CD4-positive, alpha-beta T cell treated with Interleukin-4 for 4 hours (primary cell): ENCODE measurements at regions not wholly inside any gene's neighbourhood (a gene's known extent, or its start where the extent isn't known, plus 50 kb on each side); places are given as distances from the start of the nearest gene placed in this dataset.
"Not testable (repeated sequence)": the region's sequence is repeated elsewhere in the genome, so short reads cannot be mapped to it uniquely, and the experiment has no call there.

ENCODE experiments used
- DNase-seq: peaks from one replicate; pipeline ENCODE4 v3.0.0-alpha.2; 2020

DNA sequence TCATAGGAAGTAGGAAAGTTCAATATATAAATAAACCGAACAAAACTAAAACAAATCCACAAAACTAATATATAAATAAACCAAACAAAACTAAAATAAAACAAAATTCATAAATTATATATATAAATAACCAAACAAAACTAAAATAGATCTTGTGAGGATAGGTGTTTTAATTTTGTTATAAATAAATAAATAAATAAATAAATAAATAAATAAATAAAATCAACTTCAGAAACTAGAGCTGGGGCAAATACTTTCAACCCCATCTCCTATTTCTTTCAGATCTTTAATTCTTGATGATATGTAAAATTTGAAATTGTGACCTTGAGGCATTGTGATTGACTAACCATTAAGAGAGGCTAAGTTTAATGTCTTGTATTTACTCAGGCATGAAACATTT is 416.1 kb downstream of the SAMD5 start:
- DNase-seq = no peak

DNA sequence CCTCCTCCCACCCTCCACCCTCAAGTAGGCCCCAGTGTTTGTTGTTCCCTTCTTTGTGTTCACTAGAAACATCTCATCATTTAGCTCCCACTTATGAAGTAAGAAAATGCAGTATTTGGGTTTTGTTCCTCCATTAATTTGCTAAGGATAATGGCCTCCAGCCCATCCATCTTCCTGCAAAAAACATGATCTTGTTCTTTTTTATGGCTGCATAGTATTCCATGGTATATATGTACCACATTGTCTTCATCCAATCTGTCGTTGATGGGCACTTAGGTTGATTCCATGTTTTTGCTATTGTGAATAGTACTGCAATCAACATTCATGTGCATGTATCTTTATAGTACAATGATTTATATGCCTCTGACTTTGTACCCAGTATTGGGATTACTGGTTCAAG is 416.8 kb upstream of the SASH1 start:
- DNase-seq = no peak

DNA sequence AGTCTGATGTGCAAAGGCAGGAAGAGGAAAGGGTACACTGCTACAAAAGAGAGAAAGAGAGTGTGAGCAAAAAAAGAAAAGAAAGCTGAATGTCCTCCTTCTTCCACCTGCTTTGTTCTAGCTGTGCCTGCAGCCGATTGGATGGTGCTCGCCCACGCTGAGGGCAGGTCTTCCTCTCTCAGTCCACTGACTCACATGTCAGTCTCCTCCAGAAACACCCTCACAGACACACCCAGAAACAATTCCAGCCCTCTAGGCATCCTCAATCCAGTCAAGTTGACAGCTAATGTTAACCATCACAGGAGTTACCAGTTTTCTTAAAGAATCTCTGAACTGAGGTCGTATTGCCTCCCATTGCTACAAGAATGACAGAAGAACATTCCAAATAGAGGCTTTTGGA is 411.9 kb upstream of the SASH1 start:
- DNase-seq = no peak

DNA sequence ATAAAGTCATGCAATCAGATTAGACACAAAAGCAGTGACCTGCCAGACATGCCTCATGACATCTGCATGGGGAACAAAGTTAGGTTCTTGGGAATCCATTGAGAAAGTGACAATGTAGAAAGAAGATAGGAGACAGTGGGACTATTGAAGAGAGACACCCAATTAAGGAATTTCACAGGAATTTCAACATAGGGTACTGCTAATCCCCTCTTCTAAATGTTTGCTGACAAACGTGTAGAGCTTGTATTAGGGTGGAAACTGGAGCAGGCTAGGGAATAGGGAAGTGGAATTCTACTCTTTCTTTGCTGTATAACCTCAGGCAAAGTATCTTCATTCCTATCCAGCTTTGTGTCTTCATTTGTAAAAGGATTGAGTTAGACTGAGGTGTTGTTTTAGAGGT is 409.4 kb upstream of the SASH1 start:
- no peak for DNase-seq

DNA sequence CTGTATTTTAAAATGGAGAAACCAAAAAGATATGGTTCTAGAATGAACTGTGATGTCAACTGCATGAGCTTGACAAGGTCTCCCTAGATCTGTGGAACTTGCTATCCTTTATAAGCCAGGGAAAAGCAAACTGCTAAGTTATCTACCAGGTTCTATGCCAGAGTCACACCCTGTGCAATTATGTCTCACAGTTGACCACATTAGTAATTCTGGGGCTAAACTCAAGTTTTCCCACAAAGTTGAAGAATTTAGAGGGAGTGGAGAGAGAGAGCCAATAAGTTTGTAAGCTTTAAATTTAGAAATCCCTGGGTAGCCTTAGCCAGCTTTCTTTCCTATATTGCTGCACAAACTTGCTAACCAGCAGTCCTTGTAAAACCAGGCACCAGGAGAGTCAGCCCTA is 407.0 kb upstream of the SASH1 start:
- no peak for DNase-seq

GRCh38 chr6:147936703-147937470 is 405.8 kb upstream of the SASH1 start:
- DNase-seq = no peak

GRCh38 chr6:147941143-147941542 is 401.5 kb upstream of the SASH1 start:
- no peak for DNase-seq

DNA sequence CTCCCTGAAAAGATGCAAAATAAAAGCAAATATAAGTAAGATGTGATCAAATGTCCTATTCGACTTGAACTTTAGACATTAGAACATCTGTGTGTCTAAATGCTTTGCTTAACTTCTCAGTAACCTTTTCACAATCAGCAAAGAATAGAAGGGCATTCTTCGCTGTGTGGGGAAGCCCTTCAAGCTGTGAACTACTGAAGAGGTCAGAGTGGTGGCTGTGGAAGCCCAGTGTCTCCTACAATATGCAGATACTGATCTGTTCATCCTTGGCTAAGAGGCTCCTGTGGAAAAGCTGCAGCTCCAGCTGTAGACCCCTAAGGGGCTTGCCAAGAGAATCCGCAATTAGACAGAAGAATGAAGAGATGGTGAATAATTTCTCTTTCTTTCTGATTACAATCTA is 400.3 kb upstream of the SASH1 start:
- DNase-seq = no peak

- DNase-seq = no peak
These were observed 398.5 kb upstream of the SASH1 start for GRCh38 chr6:147944122-147944521.

DNA sequence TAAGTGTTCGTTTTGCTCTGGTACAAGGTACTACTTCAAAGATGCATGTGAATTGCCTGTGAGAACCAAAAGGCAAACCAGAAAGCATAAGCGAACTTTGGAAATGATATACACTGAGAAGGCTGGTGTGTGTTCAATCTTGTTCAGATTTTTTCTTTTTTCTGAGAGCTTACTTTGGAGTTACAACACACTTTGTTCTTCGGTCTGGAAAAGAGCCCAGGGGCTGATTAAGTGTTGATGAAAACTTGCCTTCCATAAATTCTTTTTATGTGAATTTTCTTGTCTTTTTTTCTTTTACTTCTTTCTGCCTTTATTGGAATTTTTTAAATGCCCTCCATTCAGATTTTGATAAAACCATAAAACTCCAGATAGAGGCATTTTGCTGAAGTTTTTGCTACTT is 395.1 kb upstream of the SASH1 start:
- DNase-seq = no peak

DNA sequence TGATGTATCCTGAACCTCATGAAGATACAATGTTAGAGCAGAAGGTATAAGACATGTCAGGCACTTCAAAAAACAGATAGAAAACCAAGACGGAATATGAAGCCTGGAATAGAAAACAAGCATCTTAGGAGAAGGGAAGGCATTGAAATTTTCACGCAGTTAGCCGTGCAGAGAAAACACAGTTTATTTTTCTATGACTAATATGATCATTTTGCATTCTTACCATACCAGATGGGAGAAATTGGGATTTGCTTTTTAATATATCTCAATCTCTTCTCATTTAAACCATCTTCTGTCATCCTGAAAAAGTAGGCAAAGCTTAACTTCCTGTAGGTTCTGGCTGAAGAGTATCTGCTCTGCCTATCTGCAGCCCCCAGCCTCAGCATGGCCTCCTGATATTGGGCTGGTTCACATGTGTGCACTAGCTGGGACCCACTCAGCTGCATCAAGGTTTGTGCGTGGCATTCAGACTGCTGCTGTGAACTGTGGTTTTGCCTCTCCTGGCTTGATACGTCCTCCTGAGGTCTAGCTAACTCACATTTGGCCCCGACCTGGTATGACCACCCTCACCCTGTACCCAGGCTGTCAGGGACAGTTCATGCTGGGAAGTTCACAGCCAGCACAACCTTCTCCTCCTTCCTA is 392.5 kb upstream of the SASH1 start:
- no peak for DNase-seq

GRCh38 chr6:147950623-147950987 is 392.0 kb upstream of the SASH1 start:
- no peak for DNase-seq

DNA sequence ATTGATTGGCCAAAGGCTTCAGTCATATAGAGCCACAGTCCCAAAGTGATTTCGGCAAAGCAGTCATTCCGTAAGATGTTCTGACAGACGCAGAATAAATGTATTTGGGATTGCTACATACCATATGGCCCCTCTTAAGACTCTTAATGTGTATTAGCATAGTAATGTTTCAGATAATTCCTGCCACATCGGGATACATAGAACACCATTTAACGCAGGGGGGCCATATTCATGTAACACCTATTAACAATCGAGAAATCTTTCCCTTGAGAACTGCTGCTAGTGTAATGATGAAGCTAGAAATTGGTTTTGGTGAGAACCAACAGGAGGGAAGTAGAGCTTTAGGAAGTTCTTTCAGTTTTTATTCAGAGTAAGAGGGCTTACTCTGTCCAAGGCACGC is 390.9 kb upstream of the SASH1 start:
- DNase-seq = no peak

- no peak for DNase-seq
These were observed 387.7 kb upstream of the SASH1 start for GRCh38 chr6:147954938-147955337.

DNA sequence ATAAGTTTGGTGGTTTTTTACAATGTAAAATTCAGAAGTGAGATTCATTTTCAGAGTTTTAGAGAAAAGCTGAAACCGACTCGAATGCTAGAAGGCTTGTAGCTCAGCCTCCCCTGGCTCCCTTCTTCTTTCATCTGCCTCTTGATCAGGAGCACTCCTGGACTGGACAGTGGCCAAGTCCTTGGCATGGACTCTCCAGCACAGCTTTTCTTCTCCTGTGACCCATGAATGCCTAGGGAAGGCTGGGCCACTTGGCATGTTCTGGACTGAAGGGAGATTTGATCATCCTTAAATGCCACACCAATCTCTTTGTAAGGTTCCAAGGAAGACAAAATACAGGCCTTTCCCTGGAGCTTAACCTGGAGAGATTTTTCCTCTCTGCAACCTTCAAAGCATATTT is 384.0 kb upstream of the SASH1 start:
- DNase-seq = no peak

DNA sequence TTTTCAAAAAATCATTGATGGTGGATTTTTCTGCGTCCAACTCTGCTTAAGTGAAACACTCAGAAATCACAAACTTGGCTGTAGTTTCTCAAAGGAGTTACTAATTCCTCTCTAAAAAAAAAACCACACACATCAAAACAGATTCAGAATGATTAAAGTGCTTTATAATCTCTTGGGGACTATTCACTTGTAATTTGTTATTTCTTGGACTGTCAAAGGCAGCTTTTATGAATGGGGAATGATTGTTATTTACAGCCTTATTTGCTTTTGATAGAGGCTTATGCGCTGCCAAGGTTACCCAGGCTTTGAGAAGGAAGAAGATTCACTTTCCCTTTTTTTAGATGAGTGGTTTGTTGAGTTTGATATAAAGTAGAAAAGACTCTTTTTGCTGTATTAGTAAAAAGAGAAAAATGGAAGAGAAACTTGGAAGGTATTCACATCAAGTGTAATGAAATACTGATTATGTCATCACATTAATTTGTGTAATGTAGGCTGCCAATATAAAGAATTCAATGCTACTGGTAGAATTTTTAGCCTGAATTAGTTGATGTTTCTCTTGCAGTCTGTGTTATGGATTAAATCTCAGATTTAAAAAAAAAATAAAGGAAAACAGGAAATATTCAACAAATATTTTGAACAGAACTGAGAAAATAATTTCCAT is 381.0 kb upstream of the SASH1 start:
- DNase-seq = no peak

DNA sequence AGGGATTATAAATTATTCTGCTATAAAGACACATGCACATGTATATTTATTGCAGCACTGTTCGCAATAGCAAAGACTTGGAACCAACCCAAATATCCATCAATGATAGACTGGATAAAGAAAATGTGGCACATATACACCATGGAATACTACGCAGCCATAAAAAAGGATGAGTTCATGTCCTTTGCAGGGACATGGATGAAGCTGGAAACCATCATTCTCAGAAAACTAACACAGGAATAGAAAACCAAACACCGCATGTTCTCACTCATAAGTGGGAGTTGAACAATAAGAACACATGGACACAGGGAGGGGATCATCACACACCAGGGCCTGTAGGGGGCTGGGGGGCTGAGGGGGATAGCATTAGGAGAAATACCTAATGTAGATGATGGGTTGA is 377.2 kb upstream of the SASH1 start:
- not testable (repeated sequence) for DNase-seq

- DNase-seq = no peak
These were observed 371.7 kb upstream of the SASH1 start for GRCh38 chr6:147970970-147971369.

- DNase-seq = no peak
These were observed 370.2 kb upstream of the SASH1 start for GRCh38 chr6:147972448-147972847.

- DNase-seq = no peak
These were observed 368.8 kb upstream of the SASH1 start for GRCh38 chr6:147973806-147974205.

DNA sequence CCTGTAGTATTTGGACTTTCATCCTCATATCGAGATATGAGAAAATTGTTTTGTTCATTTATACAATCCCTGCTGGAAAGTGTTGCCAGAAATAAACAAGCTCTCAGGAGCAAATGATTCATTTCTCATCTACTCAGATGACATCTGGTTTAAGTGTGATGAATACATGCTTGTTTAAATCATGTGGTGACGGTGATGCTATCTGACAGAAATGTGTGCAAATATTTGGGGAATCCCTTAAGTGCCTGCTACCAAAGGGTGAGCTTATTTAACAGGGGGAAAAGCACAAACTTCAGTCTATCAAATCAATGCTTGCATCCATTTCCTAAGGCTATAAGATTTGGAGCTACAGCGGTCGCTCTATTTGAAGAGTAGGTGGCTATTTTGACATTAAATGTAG is 368.3 kb upstream of the SASH1 start:
- DNase-seq = no peak

DNA sequence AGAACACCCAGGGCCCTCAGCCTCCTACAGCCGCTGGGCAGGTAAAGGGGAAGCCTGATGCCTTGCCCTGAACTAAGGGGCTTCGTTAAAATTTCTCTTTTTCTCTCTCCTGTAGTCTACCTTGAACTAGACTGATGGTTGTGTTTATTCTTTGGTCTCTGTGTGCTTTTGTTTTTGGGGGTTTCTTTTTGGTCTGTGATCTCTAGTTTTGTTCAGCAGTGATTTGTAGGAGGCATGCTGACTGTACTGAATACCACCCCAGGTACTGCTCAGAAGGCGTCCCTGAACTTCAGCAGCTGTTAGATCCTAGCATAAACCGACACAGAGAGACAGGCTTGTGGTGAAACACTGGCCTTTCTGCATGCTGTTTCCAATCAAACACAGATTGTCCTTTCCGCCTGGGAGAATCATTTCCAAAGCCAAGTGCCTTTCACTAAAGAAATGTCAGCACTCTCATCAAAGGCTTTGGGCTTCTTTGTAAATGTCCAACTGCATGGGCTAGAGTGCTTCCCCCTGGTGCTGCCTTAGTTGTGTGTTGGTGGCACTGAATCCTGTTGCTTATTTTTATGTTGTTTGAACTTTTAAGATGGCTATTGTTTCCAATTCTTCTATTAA is 364.7 kb upstream of the SASH1 start:
- DNase-seq = no peak

DNA sequence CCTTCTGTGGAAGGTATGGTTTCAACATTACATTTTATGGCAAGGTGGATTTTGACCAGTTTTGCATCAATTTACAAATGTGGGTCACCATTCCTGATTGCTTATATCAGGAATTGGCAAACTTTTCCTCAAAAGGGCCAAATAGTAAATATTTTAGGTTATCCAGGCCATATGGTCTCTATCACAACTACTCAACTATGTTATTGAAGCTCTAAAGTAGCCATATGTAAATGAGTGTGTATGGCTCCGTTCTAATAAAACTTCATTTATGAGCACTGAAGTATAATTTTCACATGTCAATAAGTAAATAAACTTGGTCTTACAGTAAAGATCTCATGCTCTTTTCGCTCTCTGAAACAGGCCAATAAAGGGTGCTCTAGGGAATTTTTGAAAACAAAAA is 362.7 kb upstream of the SASH1 start:
- no peak for DNase-seq
